CD4-positive, alpha-beta memory T cell (primary cell): ENCODE measurements at regions not wholly inside any gene's neighbourhood (a gene's known extent, or its start where the extent isn't known, plus 50 kb on each side); places are given as distances from the start of the nearest gene placed in this dataset.

ENCODE experiments used
- CTCF ChIA-PET: fragments of 350-600 bp; sonication (Branson Sonifier 250); formaldehyde crosslinking; loops from one replicate; lab custom pipeline; 2021; ENCODE audit warnings: inconsistent platforms; ENCODE audit not compliant: partially characterized antibody; lab: Charles Lee
- POLR2A ChIA-PET: fragments of 350-600 bp; sonication (Branson Sonifier 250); formaldehyde crosslinking; loops from one replicate; lab custom pipeline; 2021; ENCODE audit not compliant: partially characterized antibody; lab: Charles Lee
- DNase-seq, 5 donors: peaks; one replicate each; pipeline versions ENCODE4 v3.0.0 to v3.0.0-alpha.2; 2020 to 2022; ENCODE audit warnings: mixed read lengths in 1 of 5
- H3K27ac ChIP-seq: one replicate; pipeline ENCODE4 v1.7.0; 2013; ENCODE audit warnings: low read depth, low read length
- H3K27me3 ChIP-seq: 2 replicates; pipeline ENCODE4 v1.7.0; 2013; ENCODE audit warnings: mild to moderate bottlenecking, low read length, moderate library complexity; ENCODE audit not compliant: insufficient read depth
- H3K36me3 ChIP-seq: 2 replicates; pipeline ENCODE4 v1.7.0; 2013; ENCODE audit warnings: mild to moderate bottlenecking, low read length, moderate library complexity; ENCODE audit not compliant: insufficient read depth
- H3K4me1 ChIP-seq: 2 replicates; pipeline ENCODE4 v1.7.0; 2013; ENCODE audit warnings: mild to moderate bottlenecking, low read length, moderate library complexity; ENCODE audit not compliant: insufficient read depth
- H3K4me3 ChIP-seq, 2 donors: one replicate each; pipeline ENCODE4 v1.7.0; 2013; ENCODE audit warnings: low read length in 2 of 2, mild to moderate bottlenecking in 1 of 2
- H3K9me3 ChIP-seq, 2 donors: one replicate each; pipeline ENCODE4 v1.7.0; 2013; ENCODE audit warnings: low read length in 2 of 2, control low read depth in 1 of 2; ENCODE audit not compliant: control insufficient read depth in 1 of 2
- H3K27ac Mint-ChIP-seq, 7 donors: one replicate each; pipeline ENCODE4 v1.8.0; 2020 to 2021; ENCODE audit warnings: mixed read lengths in 7 of 7, mild to moderate bottlenecking in 6 of 7, inconsistent platforms in 3 of 7, moderate library complexity in 3 of 7
- H3K27me3 Mint-ChIP-seq, 2 donors: one replicate each; pipeline ENCODE4 v1.8.0; 2020 to 2021; ENCODE audit warnings: mixed read lengths in 2 of 2
- H3K36me3 Mint-ChIP-seq, 2 donors: one replicate each; pipeline ENCODE4 v1.8.0; 2020 to 2021; ENCODE audit warnings: mixed read lengths in 2 of 2, inconsistent platforms in 1 of 2, mild to moderate bottlenecking in 1 of 2
- H3K4me1 Mint-ChIP-seq, 4 donors: one replicate each; pipeline ENCODE4 v1.8.0; 2020 to 2021; ENCODE audit warnings: mixed read lengths in 4 of 4, mild to moderate bottlenecking in 1 of 4
- H3K4me3 Mint-ChIP-seq, 8 donors: one replicate each; pipeline ENCODE4 v1.8.0; 2020 to 2021; ENCODE audit warnings: mixed read lengths in 8 of 8, mild to moderate bottlenecking in 7 of 8, moderate library complexity in 6 of 8, inconsistent platforms in 3 of 8
- H3K9me3 Mint-ChIP-seq, 8 donors: one replicate each; pipeline ENCODE4 v1.8.0; 2020 to 2021; ENCODE audit warnings: mixed read lengths in 8 of 8, mild to moderate bottlenecking in 5 of 8, inconsistent platforms in 3 of 8, moderate library complexity in 1 of 8
- intact Hi-C: fragments of 100-400 bp; cut with micrococcal nuclease; formaldehyde crosslinking; loops from one replicate; pipeline ENCODE4 v1.15.1; 2023

GRCh38 chr10:114730291-114730690 lies 72.2 kb upstream of the ABLIM1 start:
- Histone ChIP-seq H3K9me3 (no peaks in the 10 kb centered on the region), H3K4me3 (no peak overlapping the region), H3K27ac (no peak overlapping the region), H3K4me1 (no peaks in the 10 kb centered on the region), H3K36me3 (no peaks in the 10 kb centered on the region), H3K27me3 (no peaks in the 10 kb centered on the region)
- H3K9me3 Mint-ChIP-seq: peaks cover 0 to 1% (median 0%) of the 10 kb centered on the region in 8 donors
- peaks cover 4 to 5% of the 10 kb centered on the region in 2 donors for H3K27me3 Mint-ChIP-seq
- no peaks in the 10 kb centered on the region for H3K36me3 Mint-ChIP-seq
- ChIA-PET POLR2A (no interaction called here), CTCF (interaction anchor here (1.0 kb wide), 1 partner anchor 11 kb away, joined by 3 read pairs; no protein-coding TSS in a partner anchor)
- H3K27ac Mint-ChIP-seq: no peak overlapping the region
- no peak overlapping the region for H3K4me3 Mint-ChIP-seq
- intact Hi-C loops: no loop called here
- H3K4me1 Mint-ChIP-seq: no peaks in the 10 kb centered on the region
- no peak for DNase-seq

GRCh38 chr10:114732931-114733330 lies 74.9 kb upstream of the ABLIM1 start:
- Histone ChIP-seq H3K9me3 (no peaks in the 10 kb centered on the region), H3K36me3 (no peaks in the 10 kb centered on the region), H3K4me3 (no peak overlapping the region), H3K27me3 (no peaks in the 10 kb centered on the region), H3K27ac (no peak overlapping the region), H3K4me1 (no peaks in the 10 kb centered on the region)
- no peaks in the 10 kb centered on the region for H3K4me1 Mint-ChIP-seq
- H3K36me3 Mint-ChIP-seq: no peaks in the 10 kb centered on the region
- no peak for DNase-seq
- CTCF ChIA-PET: no interaction called here
- POLR2A ChIA-PET: no interaction called here
- peak overlapping the region in 1 of 7 donors; percentile 3 for H3K27ac Mint-ChIP-seq
- no peak overlapping the region for H3K4me3 Mint-ChIP-seq
- H3K9me3 Mint-ChIP-seq: no peaks in the 10 kb centered on the region
- H3K27me3 Mint-ChIP-seq: peaks cover 4 to 6% of the 10 kb centered on the region in 2 donors
- intact Hi-C loops: no loop called here

DNA sequence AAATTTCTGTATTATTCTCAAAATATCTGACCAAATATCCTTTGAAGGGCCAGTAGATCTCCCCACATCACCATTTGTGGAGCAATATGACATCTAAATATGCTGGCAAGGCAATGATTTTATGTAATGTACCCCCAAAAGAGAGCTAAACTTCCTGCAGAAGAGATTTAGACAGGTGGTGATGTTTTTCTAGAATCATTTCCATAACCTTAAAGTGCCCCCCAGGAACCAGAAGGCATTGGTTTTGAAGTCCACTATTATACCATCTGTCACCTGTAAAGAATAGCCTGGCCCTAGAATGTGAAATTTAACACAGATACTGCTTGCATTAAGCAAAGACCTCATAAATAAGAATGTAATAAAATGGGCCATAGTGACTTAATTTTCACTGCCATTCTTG lies 77.9 kb upstream of the ABLIM1 start:
- Mint-ChIP-seq H3K36me3 (no peaks in the 10 kb centered on the region), H3K27ac (no peak overlapping the region), H3K4me1 (no peaks in the 10 kb centered on the region), H3K4me3 (no peak overlapping the region), H3K27me3 (peaks cover 4 to 6% of the 10 kb centered on the region in 2 donors), H3K9me3 (no peaks in the 10 kb centered on the region)
- Histone ChIP-seq H3K27ac (no peak overlapping the region), H3K4me3 (no peak overlapping the region), H3K27me3 (no peaks in the 10 kb centered on the region), H3K36me3 (no peaks in the 10 kb centered on the region), H3K4me1 (no peaks in the 10 kb centered on the region), H3K9me3 (no peaks in the 10 kb centered on the region)
- ChIA-PET CTCF (no interaction called here), POLR2A (no interaction called here)
- intact Hi-C loops: no loop called here
- no peak for DNase-seq

GRCh38 chr10:114743521-114744231 lies 77.9 kb upstream of the FHIP2A start:
- CTCF ChIA-PET: no interaction called here
- H3K36me3 ChIP-seq: no peaks in the 10 kb centered on the region
- no peaks in the 10 kb centered on the region for H3K9me3 ChIP-seq
- H3K4me1 ChIP-seq: no peaks in the 10 kb centered on the region
- intact Hi-C loops: no loop called here
- H3K27ac Mint-ChIP-seq: no peak overlapping the region
- H3K4me3 ChIP-seq: no peak overlapping the region
- peaks cover 0 to 10% of the 10 kb centered on the region in 2 donors for H3K27me3 Mint-ChIP-seq
- H3K4me1 Mint-ChIP-seq: no peaks in the 10 kb centered on the region
- POLR2A ChIA-PET: no interaction called here
- no peaks in the 10 kb centered on the region for H3K27me3 ChIP-seq
- no peaks in the 10 kb centered on the region for H3K36me3 Mint-ChIP-seq
- no peak overlapping the region for H3K4me3 Mint-ChIP-seq
- H3K27ac ChIP-seq: no peak overlapping the region
- no peak for DNase-seq
- H3K9me3 Mint-ChIP-seq: no peaks in the 10 kb centered on the region

DNA sequence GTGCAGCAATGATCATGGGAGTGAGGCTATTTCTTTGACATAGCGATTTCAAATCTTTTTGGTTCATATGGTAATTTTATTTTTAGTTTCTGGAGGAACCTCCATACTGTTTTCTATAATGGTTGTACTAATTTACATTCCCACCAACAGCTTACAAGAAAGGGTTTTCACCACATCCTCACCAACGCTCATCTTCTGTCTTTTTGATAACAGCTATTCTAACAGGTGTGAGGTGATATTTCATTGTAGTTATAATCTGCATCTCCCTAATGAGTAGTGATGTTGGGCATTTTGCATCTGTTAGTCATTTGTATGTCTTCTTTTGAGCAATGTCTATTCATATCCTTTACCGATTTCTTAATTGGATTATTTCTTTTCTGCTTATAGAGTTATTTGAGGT lies 75.0 kb upstream of the FHIP2A start:
- Mint-ChIP-seq H3K4me3 (no peak overlapping the region), H3K9me3 (peaks cover 0 to 2% (median 0%) of the 10 kb centered on the region in 8 donors), H3K27ac (no peak overlapping the region), H3K4me1 (no peaks in the 10 kb centered on the region), H3K27me3 (peaks cover 5 to 15% of the 10 kb centered on the region in 2 donors), H3K36me3 (no peaks in the 10 kb centered on the region)
- no peaks in the 10 kb centered on the region for H3K9me3 ChIP-seq
- intact Hi-C loops: no loop called here
- ChIA-PET POLR2A (no interaction called here), CTCF (no interaction called here)
- no peak overlapping the region for H3K4me3 ChIP-seq
- H3K4me1 ChIP-seq: no peaks in the 10 kb centered on the region
- no peaks in the 10 kb centered on the region for H3K36me3 ChIP-seq
- no peak for DNase-seq
- H3K27ac ChIP-seq: no peak overlapping the region
- no peaks in the 10 kb centered on the region for H3K27me3 ChIP-seq

DNA sequence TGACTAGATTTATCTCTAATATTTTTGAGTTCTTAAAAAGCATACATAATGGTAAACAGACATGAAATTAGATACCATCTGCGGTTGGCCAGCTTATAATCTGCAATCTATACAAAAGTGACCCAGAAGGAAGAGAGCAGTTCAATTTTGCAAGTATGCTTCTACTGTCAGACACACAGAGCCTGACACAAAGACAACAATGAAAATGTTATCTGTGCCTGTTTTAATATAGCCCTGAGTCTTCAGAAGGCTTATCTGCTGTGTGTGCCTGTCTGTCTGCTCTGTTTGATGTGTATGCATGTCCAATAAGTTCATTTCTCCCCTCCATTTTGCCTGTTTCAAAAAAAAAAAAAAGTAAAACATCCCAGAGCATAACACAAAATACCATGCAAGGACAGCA lies 73.3 kb upstream of the FHIP2A start:
- POLR2A ChIA-PET: interaction anchor here (0.7 kb wide), 1 partner anchor 272 kb away, joined by 3 read pairs; no protein-coding TSS in a partner anchor

GRCh38 chr10:114749014-114749413 lies 72.6 kb upstream of the FHIP2A start:
- Mint-ChIP-seq H3K4me3 (no peak overlapping the region), H3K4me1 (no peaks in the 10 kb centered on the region), H3K36me3 (no peaks in the 10 kb centered on the region), H3K27me3 (peaks cover 5 to 24% of the 10 kb centered on the region in 2 donors), H3K9me3 (peaks cover 0 to 3% (median 0%) of the 10 kb centered on the region in 8 donors), H3K27ac (peak overlapping the region in 1 of 7 donors; percentile 29)
- H3K27ac ChIP-seq: no peak overlapping the region
- H3K36me3 ChIP-seq: no peaks in the 10 kb centered on the region
- H3K4me3 ChIP-seq: no peak overlapping the region
- ChIA-PET CTCF (interaction anchor here (1.0 kb wide), 1 partner anchor 178 kb away, joined by 3 read pairs; no protein-coding TSS in a partner anchor), POLR2A (interaction anchor here (0.7 kb wide), 1 partner anchor 273 kb away, joined by 3 read pairs; no protein-coding TSS in a partner anchor)
- H3K27me3 ChIP-seq: no peaks in the 10 kb centered on the region
- DNase-seq: no peak
- no peaks in the 10 kb centered on the region for H3K4me1 ChIP-seq
- intact Hi-C loops: no loop called here
- no peaks in the 10 kb centered on the region for H3K9me3 ChIP-seq

More for the DNA sequence above, 73.3 kb upstream of the FHIP2A start:
- peaks cover 5 to 22% of the 10 kb centered on the region in 2 donors for H3K27me3 Mint-ChIP-seq
- no peaks in the 10 kb centered on the region for H3K36me3 Mint-ChIP-seq
- Histone ChIP-seq H3K9me3 (no peaks in the 10 kb centered on the region), H3K4me3 (no peak overlapping the region), H3K36me3 (no peaks in the 10 kb centered on the region), H3K4me1 (no peaks in the 10 kb centered on the region), H3K27me3 (no peaks in the 10 kb centered on the region), H3K27ac (no peak overlapping the region)
- no peak overlapping the region for H3K4me3 Mint-ChIP-seq
- no peaks in the 10 kb centered on the region for H3K4me1 Mint-ChIP-seq
- peaks cover 0 to 3% (median 0%) of the 10 kb centered on the region in 8 donors for H3K9me3 Mint-ChIP-seq
- intact Hi-C loops: no loop called here
- CTCF ChIA-PET: interaction anchor here (1.0 kb wide), 1 partner anchor 177 kb away, joined by 3 read pairs; no protein-coding TSS in a partner anchor
- H3K27ac Mint-ChIP-seq: peak overlapping the region in 1 of 7 donors; percentile 14
- DNase-seq: no peak
